ENCODE measurements at regions not wholly inside any gene's neighbourhood (a gene's known extent, or its start where the extent isn't known, plus 50 kb on each side); places are given as distances from the start of the nearest gene placed in this dataset.
"Not testable (repeated sequence)": the region's sequence is repeated elsewhere in the genome, so short reads cannot be mapped to it uniquely, and the experiment has no call there.

DNA sequence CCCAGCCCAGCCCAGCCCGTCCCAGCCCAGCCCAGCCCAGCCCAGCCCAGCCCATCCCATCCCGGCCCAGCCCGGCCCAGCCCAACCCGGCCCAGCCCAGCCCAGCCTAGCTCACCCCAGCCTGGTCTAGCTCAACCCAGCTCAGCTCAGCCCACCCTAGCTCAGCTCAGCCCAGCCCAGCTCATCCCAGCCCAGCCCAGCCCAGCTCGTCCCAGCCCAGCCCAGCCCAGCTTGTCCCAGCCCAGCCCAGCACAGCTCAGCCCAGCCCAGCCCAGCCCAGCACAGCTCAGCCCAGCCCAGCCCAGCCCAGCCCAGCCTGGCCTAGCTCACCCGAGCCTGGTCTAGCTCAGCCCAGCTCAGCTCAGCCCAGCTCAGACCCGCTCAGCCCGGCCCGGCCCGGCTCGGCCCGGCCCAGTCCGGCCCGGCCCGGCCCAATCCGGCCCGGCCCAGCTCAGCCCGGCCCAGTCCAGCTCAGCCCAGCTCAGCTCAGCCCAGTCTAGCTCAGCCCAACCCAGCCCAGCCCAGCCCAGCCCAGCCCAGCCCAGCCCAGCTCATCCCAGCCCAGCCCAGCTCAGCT lies 184.7 kb downstream of the TMEM121 start:
- Histone ChIP-seq H3K4me3 (no peak overlapping the region), H3K4me1 (no peaks in the 10 kb centered on the region), H3K36me3 (no peaks in the 10 kb centered on the region), H3K27ac (no peak overlapping the region), H3K27me3 (no peaks in the 10 kb centered on the region), H3K9me3 (no peaks in the 10 kb centered on the region)
- intact Hi-C loops (cut with DNase I; ENCODE audit: low total_unique reads), result no loop called here
- no peak for TF ChIP-seq POLR2A (IDR thresholded peaks at IDR 0.05)
- TF ChIP-seq, protein P1, sequence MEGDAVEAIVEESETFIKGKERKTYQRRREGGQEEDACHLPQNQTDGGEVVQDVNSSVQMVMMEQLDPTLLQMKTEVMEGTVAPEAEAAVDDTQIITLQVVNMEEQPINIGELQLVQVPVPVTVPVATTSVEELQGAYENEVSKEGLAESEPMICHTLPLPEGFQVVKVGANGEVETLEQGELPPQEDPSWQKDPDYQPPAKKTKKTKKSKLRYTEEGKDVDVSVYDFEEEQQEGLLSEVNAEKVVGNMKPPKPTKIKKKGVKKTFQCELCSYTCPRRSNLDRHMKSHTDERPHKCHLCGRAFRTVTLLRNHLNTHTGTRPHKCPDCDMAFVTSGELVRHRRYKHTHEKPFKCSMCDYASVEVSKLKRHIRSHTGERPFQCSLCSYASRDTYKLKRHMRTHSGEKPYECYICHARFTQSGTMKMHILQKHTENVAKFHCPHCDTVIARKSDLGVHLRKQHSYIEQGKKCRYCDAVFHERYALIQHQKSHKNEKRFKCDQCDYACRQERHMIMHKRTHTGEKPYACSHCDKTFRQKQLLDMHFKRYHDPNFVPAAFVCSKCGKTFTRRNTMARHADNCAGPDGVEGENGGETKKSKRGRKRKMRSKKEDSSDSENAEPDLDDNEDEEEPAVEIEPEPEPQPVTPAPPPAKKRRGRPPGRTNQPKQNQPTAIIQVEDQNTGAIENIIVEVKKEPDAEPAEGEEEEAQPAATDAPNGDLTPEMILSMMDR (IDR thresholded peaks at IDR 0.05), result no peak
- DNase-seq, result no peak

DNA sequence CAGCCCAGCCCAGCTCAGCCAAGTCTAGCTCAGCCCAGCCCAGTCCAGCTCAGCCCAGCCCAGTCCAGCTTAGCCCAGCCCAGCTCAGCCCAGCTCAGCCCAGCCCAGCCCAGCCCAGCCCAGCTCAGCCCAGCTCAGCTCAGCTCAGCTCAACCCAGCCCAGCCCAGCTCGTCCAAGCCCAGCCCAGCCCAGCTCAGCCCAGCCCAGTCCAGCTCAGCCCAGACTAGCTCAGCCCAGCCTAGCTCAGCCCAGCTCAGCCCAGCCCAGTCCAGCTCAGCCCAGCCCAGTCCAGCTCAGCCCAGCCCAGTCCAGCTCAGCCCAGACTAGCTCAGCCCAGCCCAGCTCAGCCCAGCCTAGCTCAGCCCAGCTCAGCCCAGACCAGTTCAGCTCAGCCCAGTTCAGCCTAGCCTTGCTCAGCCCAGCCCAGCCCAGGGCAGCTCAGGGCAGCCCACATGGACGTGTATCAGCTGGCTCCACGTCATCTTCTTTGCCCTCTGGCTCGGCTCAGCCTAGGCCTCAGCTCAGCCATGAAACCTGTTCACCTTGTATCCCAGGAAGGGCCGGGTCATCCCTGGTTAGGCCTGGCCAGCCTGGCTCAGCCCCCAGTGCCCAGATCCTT lies 185.6 kb downstream of the TMEM121 start:
- Histone ChIP-seq H3K4me3 (no peak overlapping the region), H3K36me3 (no peaks in the 10 kb centered on the region), H3K9me3 (no peaks in the 10 kb centered on the region), H3K27ac (no peak overlapping the region), H3K27me3 (no peaks in the 10 kb centered on the region), H3K4me1 (no peaks in the 10 kb centered on the region)
- TF ChIP-seq, protein P1 (IDR thresholded peaks at IDR 0.05), result no peak
- no peak for DNase-seq
- intact Hi-C loops (cut with DNase I; ENCODE audit: low total_unique reads), result no loop called here

DNA sequence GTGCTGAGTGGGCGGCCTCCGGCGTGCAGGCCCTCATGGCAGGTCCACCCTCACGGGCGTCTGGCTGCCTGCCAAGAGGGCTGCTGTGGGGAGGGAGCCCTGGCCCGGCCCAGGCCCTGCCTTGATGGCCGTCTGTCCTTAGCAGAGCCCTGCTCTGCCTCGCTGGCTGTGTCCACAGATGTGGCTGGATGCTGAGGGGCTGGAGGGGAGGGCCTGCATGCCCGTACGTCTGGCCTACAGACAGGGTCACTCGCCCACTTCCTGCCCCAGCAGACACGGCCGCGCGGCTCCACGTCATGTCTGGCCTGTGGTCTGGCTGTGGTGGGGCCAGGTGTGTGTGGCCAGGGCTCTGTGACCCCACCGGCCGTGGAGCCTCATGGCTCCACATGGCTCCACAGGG lies 186.3 kb downstream of the TMEM121 start:
- DNase-seq; H3K36me3 ChIP-seq; intact Hi-C loops (cut with DNase I; ENCODE audit: low total_unique reads); H3K9me3 ChIP-seq; H3K4me3 ChIP-seq; H3K27me3 ChIP-seq; H3K27ac ChIP-seq; H3K4me1 ChIP-seq: not testable (repeated sequence)

DNA sequence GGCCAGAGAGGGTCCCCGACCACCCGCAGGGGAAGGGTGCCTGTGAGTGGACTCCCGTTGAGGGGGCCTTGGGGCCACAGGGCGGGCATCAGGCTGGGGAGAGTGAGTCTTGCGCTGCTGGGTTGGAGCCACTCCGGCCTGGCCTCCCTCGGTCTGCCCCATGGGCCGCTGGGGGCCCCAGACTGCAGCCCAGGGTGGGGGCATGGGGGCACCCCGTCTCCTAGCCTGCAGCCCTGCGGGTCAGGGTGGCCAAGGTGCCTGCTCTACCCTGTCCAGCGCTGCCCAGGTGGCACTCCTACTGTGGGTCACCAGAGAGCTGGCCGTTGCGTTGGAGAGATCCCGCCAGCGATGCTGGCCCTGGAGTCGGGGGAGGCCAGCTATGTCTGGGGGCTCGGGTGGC lies 186.8 kb downstream of the TMEM121 start:
- H3K4me3 ChIP-seq; intact Hi-C loops (cut with DNase I; ENCODE audit: low total_unique reads); H3K36me3 ChIP-seq; H3K4me1 ChIP-seq; H3K9me3 ChIP-seq; H3K27me3 ChIP-seq; DNase-seq; H3K27ac ChIP-seq: not testable (repeated sequence)

DNA sequence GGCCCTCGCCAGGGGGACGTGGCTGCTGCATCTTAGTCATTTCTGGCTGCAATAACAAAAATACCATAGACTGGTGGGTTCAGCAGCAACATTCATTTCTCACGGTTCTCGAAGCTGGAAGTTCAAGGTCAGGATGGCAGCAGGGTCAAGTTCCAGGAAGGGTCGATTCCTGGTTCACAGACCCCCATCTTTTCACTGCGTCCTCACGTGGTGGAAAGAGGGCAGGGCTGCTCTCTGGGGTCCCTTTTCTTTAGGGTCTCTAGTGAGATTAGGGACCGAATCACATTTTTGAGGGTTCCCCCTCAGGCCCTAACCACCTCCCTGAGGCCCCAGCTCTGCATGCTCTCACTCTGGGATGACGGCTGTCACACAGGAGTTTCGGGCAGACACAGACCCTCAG lies 187.5 kb downstream of the TMEM121 start:
- intact Hi-C loops (cut with DNase I; ENCODE audit: low total_unique reads), result not testable (repeated sequence)

DNA sequence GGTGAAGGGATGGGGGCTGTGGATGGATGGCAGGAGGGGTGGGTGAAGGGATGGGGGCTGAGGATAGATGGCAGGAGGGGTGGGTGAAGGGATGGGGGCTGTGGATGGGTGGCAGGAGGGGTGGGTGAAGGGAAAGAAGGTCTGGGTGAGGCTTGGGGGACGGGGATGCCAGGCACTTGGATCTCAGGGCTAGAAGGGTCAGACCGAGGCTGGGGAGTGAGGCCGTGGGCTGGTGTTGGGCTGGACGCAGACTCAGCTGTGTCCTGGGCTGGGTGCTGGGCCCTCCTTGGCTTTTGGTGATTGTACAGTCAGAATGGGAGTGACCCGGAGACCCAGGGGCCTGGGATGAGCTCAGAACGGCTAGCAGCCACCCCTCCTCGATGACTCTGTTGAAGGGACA lies 192.4 kb downstream of the TMEM121 start:
- DNase-seq; H3K27ac ChIP-seq; H3K27me3 ChIP-seq; H3K36me3 ChIP-seq; intact Hi-C loops (cut with DNase I; ENCODE audit: low total_unique reads); H3K4me1 ChIP-seq; H3K9me3 ChIP-seq; H3K4me3 ChIP-seq: not testable (repeated sequence)

More for the DNA sequence above, 187.5 kb downstream of the TMEM121 start:
- H3K4me1 ChIP-seq, H3K4me3 ChIP-seq, H3K36me3 ChIP-seq, DNase-seq, H3K27me3 ChIP-seq, H3K9me3 ChIP-seq, H3K27ac ChIP-seq: not testable (repeated sequence)

DNA sequence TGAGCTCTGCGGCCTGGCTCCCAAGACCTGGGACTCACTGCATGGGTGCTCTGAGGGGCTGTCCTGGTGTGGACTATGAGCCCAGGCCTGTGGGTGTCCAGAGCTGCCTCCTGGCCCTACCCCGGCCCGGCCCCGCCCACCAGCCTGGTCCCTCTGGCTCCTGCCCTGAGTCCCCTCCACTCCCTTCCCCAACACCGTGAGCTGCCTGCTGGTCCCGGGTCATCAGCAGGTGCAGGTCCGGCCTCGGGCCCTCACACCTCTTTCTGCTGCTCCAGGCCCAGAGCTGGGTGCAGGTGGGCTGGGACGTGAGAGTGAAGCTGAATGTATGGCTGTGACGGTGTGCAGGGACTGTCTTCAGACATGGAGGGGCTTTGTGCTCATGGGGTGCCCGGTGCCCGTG lies 193.7 kb downstream of the TMEM121 start:
- H3K9me3 ChIP-seq; DNase-seq; H3K36me3 ChIP-seq; H3K4me1 ChIP-seq; intact Hi-C loops (cut with DNase I; ENCODE audit: low total_unique reads); H3K27me3 ChIP-seq; H3K4me3 ChIP-seq; H3K27ac ChIP-seq: not testable (repeated sequence)

DNA sequence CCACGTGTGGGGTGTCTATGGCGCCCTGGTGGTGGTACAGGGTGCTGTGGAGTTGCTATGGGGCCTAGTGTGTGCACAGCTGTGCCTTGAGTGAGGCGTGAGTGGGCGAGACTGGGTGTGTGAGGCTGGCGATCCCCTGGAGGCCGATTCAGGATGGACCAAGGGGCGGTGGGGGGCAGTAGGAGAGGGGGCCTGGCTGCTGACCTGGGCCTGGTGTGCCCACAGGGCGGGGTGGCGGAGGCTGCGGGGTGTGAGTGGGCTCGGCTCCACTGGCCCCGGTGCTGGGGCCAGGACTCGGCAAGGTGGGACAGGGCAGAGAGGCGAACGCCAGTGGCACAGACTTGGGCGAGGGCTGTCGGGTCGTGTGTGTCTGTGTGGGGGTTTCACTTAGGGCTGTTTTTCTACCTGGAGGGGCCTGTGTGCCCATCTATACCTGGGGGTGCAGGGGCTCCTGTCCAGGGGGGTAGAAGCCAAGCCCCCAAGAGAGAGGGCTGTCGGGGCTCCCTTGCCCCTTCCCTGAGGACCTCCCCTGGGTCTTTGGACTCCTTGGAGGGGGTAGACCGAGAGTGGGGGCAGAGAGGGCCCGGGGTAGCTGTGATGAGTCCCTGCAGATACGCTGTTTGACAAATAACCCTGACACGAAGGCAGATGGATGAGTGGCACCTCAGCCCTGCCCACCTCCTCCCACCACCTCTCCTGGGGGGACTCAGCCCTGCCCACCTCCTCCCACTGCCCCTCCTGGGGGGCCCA lies 194.6 kb downstream of the TMEM121 start:
- H3K9me3 ChIP-seq; H3K36me3 ChIP-seq; H3K27ac ChIP-seq; H3K4me3 ChIP-seq; intact Hi-C loops (cut with DNase I; ENCODE audit: low total_unique reads); DNase-seq; H3K4me1 ChIP-seq; H3K27me3 ChIP-seq: not testable (repeated sequence)

DNA sequence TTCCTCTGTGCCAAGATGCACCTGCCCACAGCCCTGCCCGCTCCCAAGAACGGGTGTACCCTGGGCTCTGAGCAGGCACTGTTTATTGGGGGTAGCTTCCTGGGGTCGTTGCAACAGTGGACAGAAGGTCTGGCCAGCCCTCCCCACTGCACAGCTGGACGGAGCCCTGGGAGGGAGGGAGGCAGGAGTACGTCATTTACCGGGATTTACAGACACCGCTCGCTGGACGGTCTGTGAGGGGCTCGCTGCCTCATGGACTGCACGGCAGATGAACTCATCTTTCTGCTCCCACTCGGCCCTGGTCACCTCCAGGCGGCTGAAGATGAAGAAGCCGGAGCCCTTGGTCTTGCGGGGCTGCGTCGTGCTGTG lies 195.2 kb downstream of the TMEM121 start:
- DNase-seq; H3K27me3 ChIP-seq; intact Hi-C loops (cut with DNase I; ENCODE audit: low total_unique reads); H3K4me3 ChIP-seq; H3K36me3 ChIP-seq; H3K4me1 ChIP-seq; H3K9me3 ChIP-seq; H3K27ac ChIP-seq: not testable (repeated sequence)

DNA sequence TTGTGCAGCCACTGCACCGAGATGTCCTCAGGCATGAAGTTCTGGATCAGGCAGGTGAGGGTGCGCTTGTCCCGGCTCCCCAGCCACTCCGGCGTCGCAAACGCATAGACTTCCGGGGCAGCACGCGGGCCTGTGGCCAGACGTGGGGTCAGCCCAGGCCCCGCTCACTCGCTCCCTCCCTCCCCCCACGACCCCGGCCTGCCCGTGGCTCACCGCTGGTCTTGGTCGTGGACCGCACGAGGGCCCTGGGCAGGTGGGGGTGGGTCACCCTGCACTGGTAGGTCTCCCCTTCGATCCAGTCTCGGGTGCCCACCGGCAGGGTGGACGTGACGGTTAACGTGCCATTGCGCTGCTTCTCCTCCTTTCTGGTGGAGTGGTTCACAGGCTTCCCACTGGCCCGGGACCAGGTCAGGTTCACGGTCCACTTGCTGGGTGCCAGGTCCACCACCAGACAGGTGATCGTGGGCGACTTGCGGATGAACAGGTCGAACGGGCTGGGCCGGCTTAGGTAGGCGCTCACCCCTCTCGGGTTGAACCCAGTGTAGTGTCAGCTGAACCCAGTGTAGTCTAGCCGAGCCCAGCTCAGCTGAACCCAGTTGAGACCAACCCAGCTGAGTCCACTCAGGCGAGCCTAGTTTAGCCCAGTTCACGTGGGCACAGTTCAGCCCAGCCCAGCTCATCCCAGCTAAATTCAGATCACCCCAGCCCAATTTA lies 195.8 kb downstream of the TMEM121 start:
- H3K27ac ChIP-seq; H3K36me3 ChIP-seq; H3K9me3 ChIP-seq; H3K4me1 ChIP-seq; H3K27me3 ChIP-seq; H3K4me3 ChIP-seq; intact Hi-C loops (cut with DNase I; ENCODE audit: low total_unique reads); DNase-seq: not testable (repeated sequence)

DNA sequence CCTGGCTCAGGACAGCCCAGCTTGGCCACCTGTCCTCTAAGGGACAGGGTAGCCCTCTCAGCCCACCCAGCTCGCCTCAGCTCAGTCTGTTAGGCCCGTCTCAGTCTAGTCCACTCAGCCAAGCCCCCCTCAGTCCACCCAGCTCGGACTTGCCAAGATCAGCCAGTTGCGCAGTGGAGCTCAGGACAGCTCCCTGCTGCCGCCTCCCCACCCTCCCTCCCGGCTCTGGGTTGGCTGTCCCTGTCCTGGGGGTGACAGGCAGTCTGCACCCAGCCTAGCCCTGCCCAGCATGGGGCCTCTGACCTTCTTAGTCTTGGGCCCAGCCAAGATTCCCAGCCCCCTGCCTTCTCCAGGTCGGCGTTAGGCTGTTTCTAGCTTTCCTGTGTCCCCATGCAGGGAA lies 196.9 kb downstream of the TMEM121 start:
- H3K4me1 ChIP-seq; H3K27me3 ChIP-seq; H3K4me3 ChIP-seq; H3K9me3 ChIP-seq; intact Hi-C loops (cut with DNase I; ENCODE audit: low total_unique reads); DNase-seq; H3K27ac ChIP-seq; H3K36me3 ChIP-seq: not testable (repeated sequence)
